GM13976 (cell line): ENCODE measurements at regions not wholly inside any gene's neighbourhood (a gene's known extent, or its start where the extent isn't known, plus 50 kb on each side); places are given as distances from the start of the nearest gene placed in this dataset.

Experiments
- DNase-seq: peaks from one replicate; pipeline ENCODE4 v3.0.0; 2012; ENCODE audit warnings: low spot score
- in situ Hi-C: fragments of 300-500 bp; cut with MboI; formaldehyde crosslinking; loops from one replicate; pipeline ENCODE4 v1.12.0; 2022; ENCODE audit warnings: low sequenced_read_pairs, mixed read lengths, inconsistent platforms; ENCODE audit not compliant: unreplicated experiment
- TF ChIP-seq, protein P1 (sequence below): IDR thresholded peaks from 2 replicates; pipeline ENCODE4 v1.5.1; 2012; ENCODE audit warnings: borderline replicate concordance, mild to moderate bottlenecking; ENCODE audit not compliant: insufficient read depth; ENCODE audit errors: extremely low read depth, missing control alignments, control extremely low read depth

DNA sequence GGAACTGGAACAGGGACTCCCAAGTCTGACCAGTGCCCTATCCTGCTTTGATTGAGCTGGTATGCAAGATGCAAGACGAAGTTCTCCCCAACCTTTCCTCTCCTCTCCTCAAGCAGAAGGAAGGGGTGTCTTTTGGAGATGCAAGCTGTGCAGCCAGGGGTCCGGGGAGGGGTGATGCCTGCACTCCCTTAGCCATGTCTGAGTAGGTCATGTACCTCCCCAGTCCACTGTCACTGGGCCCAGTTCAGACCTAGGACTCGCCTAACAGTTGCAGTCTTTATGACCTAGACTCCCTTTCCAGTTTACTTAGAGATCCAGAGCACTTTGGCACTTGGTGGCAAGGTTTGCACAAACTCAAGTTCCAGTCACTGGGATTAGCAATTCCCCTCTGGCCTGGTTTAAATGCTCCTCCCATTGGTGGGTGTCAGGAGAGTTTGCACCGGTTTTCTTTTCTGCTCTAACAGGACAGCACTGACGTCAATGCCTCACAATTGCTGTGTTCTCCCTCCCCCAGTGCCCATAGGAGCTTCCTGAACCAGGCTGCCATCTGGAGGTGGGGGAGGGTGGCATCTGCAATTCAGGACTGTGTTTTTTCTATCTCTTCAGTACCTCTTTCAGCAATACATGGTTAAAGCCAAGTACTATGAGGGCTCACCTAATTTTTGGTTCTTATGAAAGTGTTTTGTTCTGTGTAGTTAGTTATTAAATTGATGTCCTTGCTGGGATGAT, 782.2 kb downstream of the ARAP2 start:
- no peak for DNase-seq
- in situ Hi-C loops, result no loop called here
- TF ChIP-seq, protein P1, sequence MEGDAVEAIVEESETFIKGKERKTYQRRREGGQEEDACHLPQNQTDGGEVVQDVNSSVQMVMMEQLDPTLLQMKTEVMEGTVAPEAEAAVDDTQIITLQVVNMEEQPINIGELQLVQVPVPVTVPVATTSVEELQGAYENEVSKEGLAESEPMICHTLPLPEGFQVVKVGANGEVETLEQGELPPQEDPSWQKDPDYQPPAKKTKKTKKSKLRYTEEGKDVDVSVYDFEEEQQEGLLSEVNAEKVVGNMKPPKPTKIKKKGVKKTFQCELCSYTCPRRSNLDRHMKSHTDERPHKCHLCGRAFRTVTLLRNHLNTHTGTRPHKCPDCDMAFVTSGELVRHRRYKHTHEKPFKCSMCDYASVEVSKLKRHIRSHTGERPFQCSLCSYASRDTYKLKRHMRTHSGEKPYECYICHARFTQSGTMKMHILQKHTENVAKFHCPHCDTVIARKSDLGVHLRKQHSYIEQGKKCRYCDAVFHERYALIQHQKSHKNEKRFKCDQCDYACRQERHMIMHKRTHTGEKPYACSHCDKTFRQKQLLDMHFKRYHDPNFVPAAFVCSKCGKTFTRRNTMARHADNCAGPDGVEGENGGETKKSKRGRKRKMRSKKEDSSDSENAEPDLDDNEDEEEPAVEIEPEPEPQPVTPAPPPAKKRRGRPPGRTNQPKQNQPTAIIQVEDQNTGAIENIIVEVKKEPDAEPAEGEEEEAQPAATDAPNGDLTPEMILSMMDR, result no peak

DNA sequence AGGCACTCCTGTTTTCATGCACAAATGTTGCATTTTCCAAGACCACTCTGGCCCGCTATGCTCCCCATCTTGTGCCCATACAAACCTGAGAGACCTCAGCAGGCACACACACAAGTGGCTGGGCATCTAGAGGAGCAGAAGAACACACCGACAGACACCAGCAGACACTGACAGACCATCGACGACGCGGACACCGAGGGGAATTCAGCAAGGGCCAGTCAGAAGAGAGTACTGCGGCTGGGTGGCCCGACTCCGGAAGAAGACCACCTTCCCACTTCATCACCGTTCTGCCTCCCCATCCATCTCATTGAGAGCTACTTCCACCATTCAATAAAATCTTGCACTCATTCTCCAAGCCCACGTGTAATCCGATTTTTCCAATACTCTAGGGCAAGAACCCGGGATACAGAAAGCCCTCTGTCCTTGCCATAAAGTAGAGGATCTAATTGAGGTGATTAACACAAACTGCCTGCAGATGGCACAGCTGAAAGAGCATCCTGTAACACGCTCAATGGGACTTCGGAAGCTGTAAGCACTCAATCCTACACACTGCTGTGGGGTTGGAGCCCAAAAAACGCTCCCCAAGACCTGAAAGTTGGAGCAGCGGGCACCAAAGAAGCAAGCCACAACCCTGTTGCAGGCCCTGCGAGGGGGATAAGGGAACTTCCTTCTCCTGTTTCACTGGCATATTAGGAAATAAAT, 780.9 kb downstream of the ARAP2 start:
- DNase-seq, result no peak
- TF ChIP-seq, protein P1, result no peak
- in situ Hi-C loops, result no loop called here

DNA sequence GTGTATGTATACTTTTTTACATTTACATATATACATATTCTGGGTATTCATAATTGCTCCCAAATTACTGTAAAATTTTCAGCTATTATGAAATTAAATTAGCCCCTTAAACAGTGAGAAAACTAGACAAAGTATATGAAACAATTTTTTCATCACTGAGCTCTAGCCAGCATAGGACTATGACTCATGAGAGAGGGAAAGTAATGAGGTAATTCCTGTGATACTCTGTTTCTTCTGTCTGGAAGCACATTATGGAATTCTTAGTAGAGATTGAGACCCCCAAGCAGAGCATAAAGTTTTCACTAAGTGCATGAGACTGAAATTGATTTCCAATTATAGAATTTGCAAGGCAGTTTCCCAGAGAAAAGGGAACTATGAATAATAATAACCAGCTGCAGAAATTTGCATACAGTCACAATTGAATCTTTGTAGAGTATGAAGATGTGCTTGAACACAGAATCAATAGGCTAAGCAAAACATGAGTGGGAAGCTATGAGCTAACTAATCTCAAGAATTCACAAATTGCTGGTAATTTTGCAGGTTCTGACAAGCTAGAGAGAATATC, 779.3 kb downstream of the ARAP2 start:
- TF ChIP-seq, protein P1, result no peak
- DNase-seq, result no peak
- in situ Hi-C loops, result no loop called here

DNA sequence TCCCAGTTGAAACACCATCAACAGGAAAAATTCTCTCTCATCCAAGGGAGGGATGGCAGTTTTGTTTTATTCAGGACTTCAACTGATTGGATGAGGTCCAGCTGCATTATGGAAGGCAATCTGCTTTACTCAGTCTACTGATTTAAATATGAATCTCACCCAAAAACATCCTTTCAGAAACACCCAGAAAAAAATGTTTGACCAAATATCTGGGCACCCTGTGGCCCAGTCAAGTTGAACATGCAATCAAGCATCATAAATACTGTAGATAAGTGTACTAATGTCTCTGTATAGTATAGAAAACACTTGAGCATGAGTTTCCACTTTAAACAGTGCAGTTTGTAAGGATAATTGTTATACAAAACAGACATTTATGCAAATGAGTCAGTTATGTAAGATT, 753.2 kb downstream of the ARAP2 start:
- DNase-seq, result no peak
- TF ChIP-seq, protein P1, result no peak
- in situ Hi-C loops, result no loop called here

DNA sequence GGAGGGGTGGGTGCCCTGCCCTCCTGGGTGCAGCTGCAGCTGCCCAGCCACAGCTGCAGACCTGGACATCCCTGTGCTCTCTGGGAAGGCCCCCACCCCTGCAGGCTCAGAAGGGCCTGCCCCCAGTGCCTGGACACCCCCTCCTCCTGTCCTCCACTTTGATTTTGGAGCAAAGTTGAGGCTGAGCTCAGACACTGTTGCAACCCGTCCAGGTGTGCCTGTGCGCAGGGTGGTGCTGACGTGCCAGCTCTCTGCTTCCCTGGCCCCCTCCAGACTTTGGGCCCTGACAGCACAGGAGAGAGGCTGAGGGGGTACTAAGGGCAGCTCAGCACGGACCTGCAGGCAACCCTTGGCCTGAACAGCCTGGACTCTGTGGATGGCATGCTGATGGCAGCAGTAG, 750.3 kb downstream of the ARAP2 start:
- no peak for DNase-seq
- in situ Hi-C loops, result no loop called here
- TF ChIP-seq, protein P1, result no peak

DNA sequence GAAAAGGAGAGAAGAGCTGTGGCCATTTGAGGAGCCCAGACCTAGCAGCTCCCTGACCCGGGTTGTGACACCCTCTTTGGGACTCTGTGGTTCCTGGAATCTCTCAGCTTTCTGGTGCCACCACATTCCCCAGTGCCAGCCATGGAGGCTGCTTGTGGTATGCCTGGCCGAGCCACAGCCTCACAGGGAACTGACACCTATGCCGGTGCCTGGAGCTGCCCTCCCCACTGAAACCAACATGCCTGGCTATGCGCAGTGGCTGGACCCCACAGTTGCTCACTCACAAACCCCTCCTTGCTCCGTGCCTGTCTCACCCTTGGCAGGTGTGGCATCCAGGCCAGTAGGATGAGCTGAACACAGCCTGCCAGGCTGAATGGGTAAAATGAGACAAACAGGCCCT, 749.4 kb downstream of the ARAP2 start:
- no peak for DNase-seq
- TF ChIP-seq, protein P1, result no peak
- in situ Hi-C loops, result no loop called here
